ENCODE measurements at regions not wholly inside any gene's neighbourhood (a gene's known extent, or its start where the extent isn't known, plus 50 kb on each side); places are given as distances from the start of the nearest gene placed in this dataset.

DNA sequence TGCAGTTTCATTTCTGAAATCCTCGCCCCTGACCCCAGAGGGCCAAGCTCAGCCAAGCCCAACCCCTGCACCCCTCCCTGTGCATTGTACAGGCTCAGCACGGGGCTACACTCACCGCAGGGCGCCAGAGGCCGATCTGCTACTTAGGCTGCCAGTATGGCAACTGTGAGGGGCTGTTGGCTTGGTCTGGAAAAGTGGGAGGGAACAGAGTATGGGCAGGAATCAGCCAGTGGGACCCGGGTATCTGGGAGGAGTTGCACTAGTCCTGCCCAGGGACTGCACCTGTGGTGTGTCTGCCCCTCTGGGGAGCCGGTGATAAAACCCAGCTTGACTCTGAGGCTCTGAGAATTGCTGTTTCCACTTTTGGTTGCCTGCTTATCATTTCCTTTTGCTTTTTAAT, 167.4 kb upstream of the KIF2A start:
- 36% methylated on average over 3 of the region's 7 CpGs for WGBS (ENCODE audit: low lambda C conversion rate)
- Histone ChIP-seq H3K9ac (no peak overlapping the region), H3K4me2 (no peak overlapping the region), H3F3A (replicated peaks; ENCODE audit: insufficient read depth) (no peaks in the 10 kb centered on the region), H3K9me2 (no peaks in the 10 kb centered on the region), H3K36me3 (replicated peaks in 1 of 2; ENCODE audit: control insufficient read depth in 1 of 2, insufficient read depth in 2 of 2, low read length in 1 of 2) (no peaks in the 10 kb centered on the region), H3K9me3 (no peaks in the 10 kb centered on the region; the same call in 1 of the 2 replicates), H4K20me1 (ENCODE audit: insufficient read depth) (no peaks in the 10 kb centered on the region), H3K4me3 (ENCODE audit: low read depth in 2 of 2, low read length in 1 of 2) (no peak overlapping the region), H2AFZ (ENCODE audit: low read depth) (no peak overlapping the region), H3K27me3 (ENCODE audit: insufficient read depth) (no peaks in the 10 kb centered on the region; the same call in 1 of the 2 replicates), H3K27ac (ENCODE audit: low read depth in 2 of 2, low read length in 1 of 2) (no peak overlapping the region), H3K79me2 (ENCODE audit: insufficient read depth) (no peaks in the 10 kb centered on the region), H3K4me1 (ENCODE audit: control insufficient read depth in 1 of 2, insufficient read depth in 2 of 2, low read depth in 1 of 2, low read length in 1 of 2) (no peaks in the 10 kb centered on the region)
- CTCF ChIA-PET: no interaction called here
- TF ChIP-seq TAF1 (IDR thresholded peaks at IDR 0.05; ENCODE audit: borderline replicate concordance, low read depth, low read length): no peak
- no peak for TF ChIP-seq TEAD4 (IDR thresholded peaks at IDR 0.05; ENCODE audit: borderline replicate concordance, insufficient read depth)
- TF ChIP-seq FOXJ3 (CRISPR knock-in tag; IDR thresholded peaks at IDR 0.05): no peak
- no peak for TF ChIP-seq YY1 (IDR thresholded peaks at IDR 0.05; ENCODE audit: low read depth)
- TF ChIP-seq GABPA (IDR thresholded peaks at IDR 0.05; ENCODE audit: low read depth): no peak
- TF ChIP-seq, protein P1, sequence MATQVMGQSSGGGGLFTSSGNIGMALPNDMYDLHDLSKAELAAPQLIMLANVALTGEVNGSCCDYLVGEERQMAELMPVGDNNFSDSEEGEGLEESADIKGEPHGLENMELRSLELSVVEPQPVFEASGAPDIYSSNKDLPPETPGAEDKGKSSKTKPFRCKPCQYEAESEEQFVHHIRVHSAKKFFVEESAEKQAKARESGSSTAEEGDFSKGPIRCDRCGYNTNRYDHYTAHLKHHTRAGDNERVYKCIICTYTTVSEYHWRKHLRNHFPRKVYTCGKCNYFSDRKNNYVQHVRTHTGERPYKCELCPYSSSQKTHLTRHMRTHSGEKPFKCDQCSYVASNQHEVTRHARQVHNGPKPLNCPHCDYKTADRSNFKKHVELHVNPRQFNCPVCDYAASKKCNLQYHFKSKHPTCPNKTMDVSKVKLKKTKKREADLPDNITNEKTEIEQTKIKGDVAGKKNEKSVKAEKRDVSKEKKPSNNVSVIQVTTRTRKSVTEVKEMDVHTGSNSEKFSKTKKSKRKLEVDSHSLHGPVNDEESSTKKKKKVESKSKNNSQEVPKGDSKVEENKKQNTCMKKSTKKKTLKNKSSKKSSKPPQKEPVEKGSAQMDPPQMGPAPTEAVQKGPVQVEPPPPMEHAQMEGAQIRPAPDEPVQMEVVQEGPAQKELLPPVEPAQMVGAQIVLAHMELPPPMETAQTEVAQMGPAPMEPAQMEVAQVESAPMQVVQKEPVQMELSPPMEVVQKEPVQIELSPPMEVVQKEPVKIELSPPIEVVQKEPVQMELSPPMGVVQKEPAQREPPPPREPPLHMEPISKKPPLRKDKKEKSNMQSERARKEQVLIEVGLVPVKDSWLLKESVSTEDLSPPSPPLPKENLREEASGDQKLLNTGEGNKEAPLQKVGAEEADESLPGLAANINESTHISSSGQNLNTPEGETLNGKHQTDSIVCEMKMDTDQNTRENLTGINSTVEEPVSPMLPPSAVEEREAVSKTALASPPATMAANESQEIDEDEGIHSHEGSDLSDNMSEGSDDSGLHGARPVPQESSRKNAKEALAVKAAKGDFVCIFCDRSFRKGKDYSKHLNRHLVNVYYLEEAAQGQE (IDR thresholded peaks at IDR 0.05; ENCODE audit: low read depth, low read length): no peak
- TF ChIP-seq, protein P2, sequence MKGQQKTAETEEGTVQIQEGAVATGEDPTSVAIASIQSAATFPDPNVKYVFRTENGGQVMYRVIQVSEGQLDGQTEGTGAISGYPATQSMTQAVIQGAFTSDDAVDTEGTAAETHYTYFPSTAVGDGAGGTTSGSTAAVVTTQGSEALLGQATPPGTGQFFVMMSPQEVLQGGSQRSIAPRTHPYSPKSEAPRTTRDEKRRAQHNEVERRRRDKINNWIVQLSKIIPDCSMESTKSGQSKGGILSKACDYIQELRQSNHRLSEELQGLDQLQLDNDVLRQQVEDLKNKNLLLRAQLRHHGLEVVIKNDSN (IDR thresholded peaks at IDR 0.05; ENCODE audit: borderline replicate concordance, low read depth): no peak
- no peak for TF ChIP-seq JUND (IDR thresholded peaks at IDR 0.05)
- POLR2A ChIA-PET: no interaction called here
- peak; percentile 9 for DNase-seq

- Histone ChIP-seq H3K4me2 (no peak overlapping the region), H3K9me3 (no peaks in the 10 kb centered on the region; the same call in 1 of the 2 replicates), H4K20me1 (ENCODE audit: insufficient read depth) (no peaks in the 10 kb centered on the region), H3K27ac (ENCODE audit: low read depth in 2 of 2, low read length in 1 of 2) (no peak overlapping the region), H3K79me2 (ENCODE audit: insufficient read depth) (no peaks in the 10 kb centered on the region), H3F3A (replicated peaks; ENCODE audit: insufficient read depth) (no peaks in the 10 kb centered on the region), H3K4me3 (ENCODE audit: low read depth in 2 of 2, low read length in 1 of 2) (no peak overlapping the region), H3K36me3 (replicated peaks in 1 of 2; ENCODE audit: control insufficient read depth in 1 of 2, insufficient read depth in 2 of 2, low read length in 1 of 2) (no peaks in the 10 kb centered on the region), H2AFZ (ENCODE audit: low read depth) (no peak overlapping the region), H3K4me1 (ENCODE audit: control insufficient read depth in 1 of 2, insufficient read depth in 2 of 2, low read depth in 1 of 2, low read length in 1 of 2) (no peaks in the 10 kb centered on the region; a peak in 2 of 4 replicates), H3K9ac (no peak overlapping the region), H3K27me3 (ENCODE audit: insufficient read depth) (no peaks in the 10 kb centered on the region; the same call in 1 of the 2 replicates), H3K9me2 (no peaks in the 10 kb centered on the region)
- TF ChIP-seq, protein P3, sequence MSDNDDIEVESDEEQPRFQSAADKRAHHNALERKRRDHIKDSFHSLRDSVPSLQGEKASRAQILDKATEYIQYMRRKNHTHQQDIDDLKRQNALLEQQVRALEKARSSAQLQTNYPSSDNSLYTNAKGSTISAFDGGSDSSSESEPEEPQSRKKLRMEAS (IDR thresholded peaks at IDR 0.05; ENCODE audit: low read depth): no peak
- no peak for TF ChIP-seq ELF1 (IDR thresholded peaks at IDR 0.05)
- no peak for TF ChIP-seq RCOR1 (IDR thresholded peaks at IDR 0.05; ENCODE audit: low read length)
- TF ChIP-seq FOXM1 (IDR thresholded peaks at IDR 0.05; ENCODE audit: low read depth): no peak
- no peak for TF ChIP-seq RAD21 (IDR thresholded peaks at IDR 0.05; ENCODE audit: low read length)
- TF ChIP-seq JUND (IDR thresholded peaks at IDR 0.05): no peak
- TF ChIP-seq SIN3A (IDR thresholded peaks at IDR 0.05; ENCODE audit: borderline replicate concordance, low read depth, low read length): no peak
- no peak for TF ChIP-seq POLR2AphosphoS5 (IDR thresholded peaks at IDR 0.05; ENCODE audit: low read depth, low read length)
- POLR2A ChIA-PET: no interaction called here
- CTCF ChIA-PET: interaction anchor here (0.8 to 2.4 kb wide), 3 partner anchors 195 to 1179 kb away, joined by 3 to 10 read pairs (median 3); no protein-coding TSS in a partner anchor
- 49% methylated on average over 2 of the region's 2 CpGs for WGBS (ENCODE audit: low lambda C conversion rate)
- no peak for DNase-seq
These were observed 166.3 kb upstream of the KIF2A start for GRCh38 chr5:62139741-62140140.
